ENCODE measurements at regions not wholly inside any gene's neighbourhood (a gene's known extent, or its start where the extent isn't known, plus 50 kb on each side); places are given as distances from the start of the nearest gene placed in this dataset.

- TF ChIP-seq CTCF (conservative IDR thresholded peaks at IDR 0.05 in 1 of 2, IDR thresholded peaks at IDR 0.05 in 1 of 2; ENCODE audit: low read depth in 1 of 2, low read length in 2 of 2): no peak
- no peak for TF ChIP-seq EZH2 (IDR thresholded peaks at IDR 0.05; ENCODE audit: low read length, missing control alignments)
Measured at GRCh38 chr9:16153741-16154140, 600.9 kb downstream of the CCDC171 start.

All from fibroblast of lung (primary cell).